ENCODE measurements at regions not wholly inside any gene's neighbourhood (a gene's known extent, or its start where the extent isn't known, plus 50 kb on each side); places are given as distances from the start of the nearest gene placed in this dataset.

DNA sequence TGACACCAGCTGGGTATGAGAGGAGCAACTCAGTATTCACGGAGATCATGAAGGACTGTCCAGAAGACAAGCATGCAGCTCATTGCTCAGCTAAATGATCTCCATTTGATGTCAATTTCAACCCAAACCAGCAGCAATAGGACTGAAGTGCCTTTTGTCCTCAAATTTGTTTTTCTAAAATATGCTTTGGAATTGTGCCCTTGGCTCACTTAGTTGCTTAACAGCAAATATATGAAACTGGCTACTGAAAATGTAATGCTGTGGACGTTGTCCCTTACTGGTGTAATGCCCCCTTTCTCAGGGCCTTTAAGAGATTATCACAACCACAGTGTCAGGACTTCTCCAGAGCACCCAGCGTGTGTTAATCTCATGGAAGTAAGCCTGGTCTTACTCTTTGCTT, 236.2 kb downstream of the SKIDA1 start:
- Histone ChIP-seq H3K9ac (ENCODE audit: extremely low read depth, low read length, poor library complexity, severe bottlenecking) (no peak overlapping the region), H3K36me3 (ENCODE audit: control insufficient read depth, insufficient read depth, low read length) (no peaks in the 10 kb centered on the region), H3K4me1 (ENCODE audit: control insufficient read depth, insufficient read depth, low read length) (peaks cover 17% of the 10 kb centered on the region), H3K4me3 (ENCODE audit: low read length) (peak overlapping the region; percentile 84), H3K27ac (ENCODE audit: low read depth, low read length) (no peak overlapping the region), H3K27me3 (ENCODE audit: control insufficient read depth, insufficient read depth, low read length, poor library complexity, severe bottlenecking) (no peaks in the 10 kb centered on the region), H3K9me3 (ENCODE audit: control insufficient read depth, low read length) (no peaks in the 10 kb centered on the region)
- TF ChIP-seq, protein P1, sequence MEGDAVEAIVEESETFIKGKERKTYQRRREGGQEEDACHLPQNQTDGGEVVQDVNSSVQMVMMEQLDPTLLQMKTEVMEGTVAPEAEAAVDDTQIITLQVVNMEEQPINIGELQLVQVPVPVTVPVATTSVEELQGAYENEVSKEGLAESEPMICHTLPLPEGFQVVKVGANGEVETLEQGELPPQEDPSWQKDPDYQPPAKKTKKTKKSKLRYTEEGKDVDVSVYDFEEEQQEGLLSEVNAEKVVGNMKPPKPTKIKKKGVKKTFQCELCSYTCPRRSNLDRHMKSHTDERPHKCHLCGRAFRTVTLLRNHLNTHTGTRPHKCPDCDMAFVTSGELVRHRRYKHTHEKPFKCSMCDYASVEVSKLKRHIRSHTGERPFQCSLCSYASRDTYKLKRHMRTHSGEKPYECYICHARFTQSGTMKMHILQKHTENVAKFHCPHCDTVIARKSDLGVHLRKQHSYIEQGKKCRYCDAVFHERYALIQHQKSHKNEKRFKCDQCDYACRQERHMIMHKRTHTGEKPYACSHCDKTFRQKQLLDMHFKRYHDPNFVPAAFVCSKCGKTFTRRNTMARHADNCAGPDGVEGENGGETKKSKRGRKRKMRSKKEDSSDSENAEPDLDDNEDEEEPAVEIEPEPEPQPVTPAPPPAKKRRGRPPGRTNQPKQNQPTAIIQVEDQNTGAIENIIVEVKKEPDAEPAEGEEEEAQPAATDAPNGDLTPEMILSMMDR (conservative IDR thresholded peaks at IDR 0.05): no peak
- Mint-ChIP-seq H3K4me1 (peaks cover 63% of the 10 kb centered on the region), H3K4me3 (peak overlapping the region; percentile 85), H3K27me3 (ENCODE audit: insufficient read depth) (no peaks in the 10 kb centered on the region), H3K9me3 (no peaks in the 10 kb centered on the region), H3K36me3 (ENCODE audit: low read depth) (peaks cover 6% of the 10 kb centered on the region), H3K27ac (peak overlapping the region; percentile 100)
- WGBS, 2 experiments (ENCODE audit: insufficient coverage in 1 of 2, insufficient read length in 1 of 2): 83 to 95% methylated on average over 3 of the region's 3 CpGs
- DNase-seq: no peak

DNA sequence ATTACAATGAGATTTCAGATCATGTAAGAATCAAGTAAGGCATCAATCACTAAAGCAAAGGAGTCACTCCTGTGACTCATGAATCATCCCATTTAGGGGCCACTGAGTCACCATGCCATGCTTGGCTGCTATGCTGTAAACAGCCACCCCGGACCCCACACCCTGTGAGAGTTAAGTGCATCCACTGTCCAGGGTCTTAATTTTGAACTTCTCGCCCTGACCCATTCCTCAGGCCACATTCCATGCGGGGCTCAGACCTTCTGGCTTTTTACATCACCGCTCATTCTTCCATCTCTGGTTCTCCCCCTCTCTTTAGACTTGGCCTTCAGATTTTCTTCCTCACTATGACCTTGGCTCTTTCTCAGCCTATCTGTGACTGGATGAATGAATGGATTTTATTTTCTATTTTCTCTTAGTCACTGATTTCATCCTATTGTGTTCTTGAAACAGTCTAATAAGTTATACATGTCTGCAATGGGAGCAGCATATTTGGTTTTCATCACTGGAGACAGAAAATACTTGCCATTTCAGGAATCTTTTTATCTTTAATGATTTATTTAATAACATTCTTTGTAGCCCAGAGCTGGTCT, 239.6 kb downstream of the SKIDA1 start:
- H3K36me3 Mint-ChIP-seq (ENCODE audit: low read depth): peaks cover 6% of the 10 kb centered on the region
- H3K4me1 Mint-ChIP-seq: peaks cover 69% of the 10 kb centered on the region
- H3K4me3 Mint-ChIP-seq: no peak overlapping the region

DNA sequence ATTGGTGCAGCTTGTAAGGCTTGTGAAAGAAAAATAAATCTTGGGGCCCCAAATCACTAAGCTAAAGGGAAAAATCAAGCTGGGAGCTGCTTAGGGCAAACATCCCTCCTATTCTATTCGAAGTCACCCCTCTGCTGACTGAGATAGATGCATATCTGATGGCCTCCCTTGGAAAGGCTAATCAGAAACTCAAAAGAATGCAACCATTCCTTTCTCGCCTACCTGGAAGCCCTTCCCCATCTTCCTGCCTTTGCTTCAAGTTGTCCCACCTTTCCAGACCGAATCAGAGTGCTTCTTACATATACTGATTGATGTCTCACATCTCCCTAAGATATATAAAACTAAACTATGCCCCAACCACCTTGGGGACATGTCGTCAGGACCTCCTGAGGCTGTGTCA, 240.3 kb downstream of the SKIDA1 start:
- Histone ChIP-seq H3K27ac (ENCODE audit: low read depth, low read length) (no peak overlapping the region), H3K9me3 (ENCODE audit: control insufficient read depth, low read length) (no peaks in the 10 kb centered on the region), H3K36me3 (ENCODE audit: control insufficient read depth, insufficient read depth, low read length) (no peaks in the 10 kb centered on the region), H3K4me1 (ENCODE audit: control insufficient read depth, insufficient read depth, low read length) (peaks cover 17% of the 10 kb centered on the region), H3K27me3 (ENCODE audit: control insufficient read depth, insufficient read depth, low read length, poor library complexity, severe bottlenecking) (no peaks in the 10 kb centered on the region), H3K9ac (ENCODE audit: extremely low read depth, low read length, poor library complexity, severe bottlenecking) (no peak overlapping the region), H3K4me3 (ENCODE audit: low read length) (no peak overlapping the region)
- Mint-ChIP-seq H3K4me3 (no peak overlapping the region), H3K36me3 (ENCODE audit: low read depth) (peaks cover 3% of the 10 kb centered on the region), H3K27me3 (ENCODE audit: insufficient read depth) (no peaks in the 10 kb centered on the region), H3K4me1 (peaks cover 67% of the 10 kb centered on the region), H3K9me3 (no peaks in the 10 kb centered on the region), H3K27ac (peak overlapping the region; percentile 82)
- TF ChIP-seq, protein P1 (conservative IDR thresholded peaks at IDR 0.05): no peak
- DNase-seq: peak; percentile 70
- WGBS, 2 experiments (ENCODE audit: insufficient coverage in 1 of 2, insufficient read length in 1 of 2): 30 to 40% methylated on average over 3 to 4 of the region's 4 CpGs

More for the DNA sequence above, 239.6 kb downstream of the SKIDA1 start:
- Histone ChIP-seq H3K27ac (ENCODE audit: low read depth, low read length) (no peak overlapping the region), H3K9me3 (ENCODE audit: control insufficient read depth, low read length) (no peaks in the 10 kb centered on the region), H3K27me3 (ENCODE audit: control insufficient read depth, insufficient read depth, low read length, poor library complexity, severe bottlenecking) (no peaks in the 10 kb centered on the region), H3K4me1 (ENCODE audit: control insufficient read depth, insufficient read depth, low read length) (peaks cover 17% of the 10 kb centered on the region), H3K9ac (ENCODE audit: extremely low read depth, low read length, poor library complexity, severe bottlenecking) (no peak overlapping the region), H3K36me3 (ENCODE audit: control insufficient read depth, insufficient read depth, low read length) (no peaks in the 10 kb centered on the region), H3K4me3 (ENCODE audit: low read length) (no peak overlapping the region)
- 85 to 89% methylated on average over 3 to 4 of the region's 4 CpGs for WGBS, 2 experiments (ENCODE audit: insufficient coverage in 1 of 2, insufficient read length in 1 of 2)
- DNase-seq: no peak
- H3K27ac Mint-ChIP-seq: peak overlapping the region; percentile 82
- no peaks in the 10 kb centered on the region for H3K9me3 Mint-ChIP-seq
- no peaks in the 10 kb centered on the region for H3K27me3 Mint-ChIP-seq (ENCODE audit: insufficient read depth)
- TF ChIP-seq, protein P1 (conservative IDR thresholded peaks at IDR 0.05): no peak

Measured in endodermal cell (in vitro differentiated cells).